GM18951 (cell line): ENCODE measurements at regions not wholly inside any gene's neighbourhood (a gene's known extent, or its start where the extent isn't known, plus 50 kb on each side); places are given as distances from the start of the nearest gene placed in this dataset.

Experiments
- POLR2A ChIP-seq: IDR thresholded peaks from 4 replicates; pipeline ENCODE4 v1.6.1; 2011; ENCODE audit warnings: mild to moderate bottlenecking; ENCODE audit not compliant: insufficient read length, insufficient read depth; ENCODE audit errors: extremely low read depth
- in situ Hi-C: fragments of 300-500 bp; cut with MboI; formaldehyde crosslinking; loops from one replicate; pipeline ENCODE4 v1.12.0; 2022; ENCODE audit warnings: low sequenced_read_pairs, mixed read lengths, inconsistent platforms; ENCODE audit not compliant: unreplicated experiment

DNA sequence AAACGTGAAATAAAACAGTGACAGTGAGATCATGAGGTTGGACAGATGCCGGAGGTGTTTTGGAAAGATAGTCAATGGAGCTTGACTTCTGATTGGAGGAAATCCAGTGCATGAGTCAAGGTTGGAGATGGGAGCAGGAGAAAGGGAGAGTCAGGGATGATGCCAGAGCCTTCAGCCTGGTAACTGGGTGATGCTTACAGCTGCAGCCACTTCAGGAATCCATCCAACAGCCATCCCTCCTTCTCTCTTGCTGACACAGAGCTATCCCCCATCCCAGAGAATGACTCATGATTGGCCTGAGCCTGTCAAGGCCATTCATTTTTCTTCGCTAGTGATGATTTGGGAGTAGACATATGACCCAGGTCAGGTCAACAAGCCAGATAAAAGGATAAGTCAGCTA lies 112.8 kb downstream of the SAMD5 start:
- no peak for TF ChIP-seq POLR2A
- in situ Hi-C loops, result no loop called here

DNA sequence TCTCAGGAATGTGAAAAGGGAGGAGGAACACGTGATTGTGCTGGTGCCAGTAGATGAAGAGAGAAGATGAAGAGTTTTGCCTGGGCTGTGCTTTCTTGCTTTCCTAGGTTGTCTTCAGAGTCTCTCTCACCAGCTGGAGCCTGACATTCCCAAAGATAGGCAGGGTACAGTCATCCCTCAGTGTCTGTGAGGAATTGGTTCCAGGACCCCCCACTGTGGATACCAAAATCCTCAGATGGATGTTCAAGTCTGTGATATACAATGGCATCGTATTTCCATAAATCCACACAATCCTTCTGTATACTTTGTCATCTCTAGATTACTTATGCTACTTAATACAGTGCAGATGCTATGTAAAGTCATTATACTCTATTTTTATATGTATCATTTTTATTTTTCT lies 113.5 kb downstream of the SAMD5 start:
- TF ChIP-seq POLR2A, result no peak
- in situ Hi-C loops, result no loop called here

DNA sequence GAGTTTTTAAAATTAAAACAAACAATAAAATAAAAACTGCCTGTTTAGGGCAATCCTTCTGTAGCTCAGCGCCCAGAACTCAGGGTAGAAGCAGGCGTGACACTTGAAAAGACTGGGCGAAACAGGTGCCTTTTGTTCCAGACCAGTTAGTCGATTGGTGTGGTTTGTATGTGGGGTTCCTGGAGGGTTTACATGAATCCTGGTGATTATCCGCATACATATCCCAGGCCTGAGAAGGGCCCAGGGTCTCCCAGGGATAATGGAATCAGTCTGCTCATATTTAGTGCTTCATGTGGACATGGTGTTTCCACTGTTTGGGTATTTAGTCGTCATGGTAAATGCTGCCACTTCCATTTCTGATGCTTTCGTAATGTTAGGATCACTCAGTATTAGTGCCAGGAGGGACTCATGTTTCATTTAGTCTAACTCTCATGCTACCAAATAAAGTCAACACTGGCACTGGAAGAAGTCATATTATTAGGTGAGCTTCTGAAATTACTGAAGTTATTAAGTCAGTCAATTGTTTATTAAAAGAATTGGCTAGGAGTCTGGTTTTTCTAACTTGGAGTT lies 116.5 kb downstream of the SAMD5 start:
- in situ Hi-C loops, result no loop called here
- TF ChIP-seq POLR2A, result no peak

DNA sequence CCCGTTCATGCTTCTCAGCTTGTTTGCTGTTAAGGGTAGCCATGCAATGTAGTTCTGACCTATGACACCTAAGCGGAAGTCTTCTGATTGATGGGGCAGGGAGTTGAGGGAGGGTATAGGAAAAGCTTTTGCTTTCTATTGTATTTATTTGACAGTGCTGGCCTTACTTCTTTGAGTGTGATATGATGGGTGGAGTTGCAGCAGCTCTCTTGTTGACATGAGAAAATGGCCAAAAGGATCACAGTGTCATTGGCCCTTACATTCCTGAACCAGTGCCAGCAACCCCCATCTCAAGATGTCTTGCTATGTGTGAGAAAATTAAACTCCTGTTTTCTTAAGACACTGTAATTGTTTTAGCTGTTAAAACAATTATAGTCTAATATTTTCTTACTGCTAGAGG lies 117.5 kb downstream of the SAMD5 start:
- in situ Hi-C loops, result no loop called here
- TF ChIP-seq POLR2A, result no peak

DNA sequence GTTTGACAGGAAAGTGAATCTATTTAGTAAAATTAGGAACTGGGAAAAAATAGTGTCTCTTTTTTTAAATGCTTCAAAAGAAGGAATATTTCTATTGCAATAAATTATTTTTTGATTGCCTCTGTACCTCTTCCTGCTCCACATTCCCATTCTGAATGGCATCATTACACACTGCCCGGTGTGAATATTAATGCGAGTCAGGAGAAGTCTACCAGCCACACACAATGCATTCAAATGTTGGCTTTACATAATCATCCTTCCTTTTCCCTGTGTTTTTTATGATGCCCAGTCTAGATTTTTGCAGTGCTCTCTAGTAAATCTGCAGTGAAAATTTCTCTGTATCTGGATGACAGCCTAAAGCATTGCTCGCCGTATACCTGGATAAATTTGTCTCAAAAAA lies 118.9 kb downstream of the SAMD5 start:
- TF ChIP-seq POLR2A, result no peak
- in situ Hi-C loops, result no loop called here

DNA sequence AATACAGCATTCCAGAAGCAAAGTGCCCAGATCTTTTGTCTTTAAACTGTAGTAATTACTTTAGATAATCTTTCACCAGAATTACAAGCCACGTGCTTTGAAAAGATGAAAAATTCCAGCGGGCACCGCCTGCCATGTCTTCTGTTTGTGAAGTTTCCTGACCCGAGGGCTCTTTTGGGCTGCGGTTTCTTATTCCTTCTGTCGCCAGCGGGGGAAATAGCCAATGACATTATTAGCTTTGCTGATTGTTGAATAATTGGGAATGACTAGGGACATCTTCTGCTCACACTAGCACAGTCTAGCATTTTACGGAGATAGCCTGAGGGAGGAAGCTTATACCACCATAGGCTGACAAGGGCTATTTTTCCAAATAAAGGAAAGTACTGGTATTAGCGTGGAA lies 124.7 kb downstream of the SAMD5 start:
- in situ Hi-C loops, result no loop called here
- TF ChIP-seq POLR2A, result no peak

DNA sequence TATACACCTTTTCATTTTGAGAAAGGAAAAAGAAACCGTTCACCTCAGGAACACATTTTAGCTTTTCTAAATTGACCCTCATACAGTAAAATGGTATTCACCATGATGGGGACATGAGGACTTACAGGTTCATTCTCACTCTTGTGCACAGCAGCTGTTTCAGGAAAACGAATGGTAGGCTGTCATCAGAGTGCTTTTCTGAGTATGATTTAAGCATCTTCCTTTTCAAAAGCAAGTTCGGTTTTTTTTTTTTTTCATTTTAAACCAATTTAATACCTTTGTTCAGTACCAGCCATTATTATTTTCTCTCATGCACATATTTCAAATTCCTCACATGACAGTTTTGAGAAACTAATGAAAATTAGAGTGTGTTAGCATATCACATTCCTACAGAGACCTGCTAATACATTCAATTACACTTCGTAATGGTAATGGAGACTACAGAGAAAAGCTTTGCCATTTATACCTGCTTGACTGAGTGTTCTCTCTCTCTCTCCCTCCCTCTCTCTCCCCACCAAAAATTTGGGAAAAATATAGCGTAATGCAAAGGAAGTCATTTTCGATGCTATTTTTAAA lies 129.2 kb downstream of the SAMD5 start:
- TF ChIP-seq POLR2A, result no peak
- in situ Hi-C loops, result no loop called here

DNA sequence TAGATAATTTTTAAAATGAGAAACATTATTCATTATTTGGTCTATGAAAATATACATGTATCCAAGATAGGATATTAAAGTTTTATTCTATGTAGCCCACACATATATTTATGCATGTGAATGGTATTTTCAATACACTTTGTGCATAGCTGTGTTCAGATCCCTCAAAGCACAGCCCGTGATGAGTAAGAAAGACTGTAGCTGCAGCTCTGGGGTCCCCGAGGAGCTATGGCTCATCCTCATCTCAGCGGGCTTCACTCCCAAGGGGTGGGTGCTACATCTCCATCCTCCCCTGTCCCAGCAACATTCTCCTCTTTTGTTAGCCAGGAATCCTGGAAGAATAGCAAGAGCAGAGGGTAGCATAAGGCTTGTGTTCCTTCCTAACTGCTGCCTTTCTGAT lies 130.8 kb downstream of the SAMD5 start:
- in situ Hi-C loops, result no loop called here

DNA sequence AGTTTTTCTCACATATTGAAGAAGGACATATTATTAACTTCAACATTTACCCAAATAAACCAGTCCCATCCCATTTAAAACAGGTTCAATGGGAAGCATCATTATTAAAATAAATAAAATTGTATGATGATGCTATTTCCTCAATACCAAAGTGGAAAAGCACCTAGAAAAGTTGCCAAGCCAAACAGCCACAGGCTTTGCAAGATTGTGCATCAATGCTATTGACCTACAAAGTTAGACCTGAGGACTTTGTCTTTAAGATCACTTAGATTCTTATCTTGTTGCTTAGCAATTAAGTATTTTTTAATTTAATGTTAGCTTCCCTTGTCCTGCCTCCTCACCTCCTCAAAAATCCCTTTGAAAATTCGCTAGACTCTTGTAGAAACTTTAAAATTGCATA lies 132.1 kb downstream of the SAMD5 start:
- in situ Hi-C loops, result no loop called here
- no peak for TF ChIP-seq POLR2A

More for the DNA sequence above, 130.8 kb downstream of the SAMD5 start:
- no peak for TF ChIP-seq POLR2A

DNA sequence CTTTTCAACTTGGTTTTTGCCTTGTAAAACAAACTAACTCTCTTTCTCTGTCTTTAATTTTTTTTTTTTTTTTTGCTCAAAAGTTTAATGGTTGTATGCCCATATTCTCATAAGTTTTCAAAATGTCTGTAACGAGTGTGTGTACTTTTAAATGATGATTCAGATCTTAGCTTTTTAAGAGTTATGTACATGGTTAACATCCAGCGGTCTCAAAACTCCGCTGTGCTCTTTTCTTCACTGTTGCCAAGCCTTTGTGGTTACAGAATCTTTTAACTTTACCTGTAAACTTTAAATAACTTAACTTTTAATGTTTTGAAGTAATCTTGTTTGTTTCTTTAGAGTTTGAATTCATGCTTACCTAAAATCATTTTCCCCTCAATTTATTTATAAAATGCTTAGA lies 133.0 kb downstream of the SAMD5 start:
- no peak for TF ChIP-seq POLR2A
- in situ Hi-C loops, result no loop called here

DNA sequence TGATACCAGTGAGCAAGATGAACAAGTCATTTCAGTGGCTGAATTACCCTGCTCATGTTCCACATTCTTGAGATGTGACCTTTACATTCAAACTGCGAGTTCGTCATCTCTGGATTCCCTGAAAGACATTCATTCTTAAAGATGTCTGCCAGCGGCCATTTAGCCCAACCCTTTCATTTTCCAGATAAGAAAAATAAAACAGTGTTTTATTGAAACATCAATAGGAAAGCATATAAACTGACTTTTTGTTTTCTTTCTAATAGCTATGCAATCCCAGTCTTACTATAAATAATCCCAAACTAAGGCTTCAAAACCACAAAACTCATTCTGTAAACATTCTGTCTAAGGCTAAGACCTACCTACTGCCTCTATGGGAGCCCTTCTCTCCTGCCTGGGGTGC lies 134.0 kb downstream of the SAMD5 start:
- TF ChIP-seq POLR2A, result no peak
- in situ Hi-C loops, result no loop called here

DNA sequence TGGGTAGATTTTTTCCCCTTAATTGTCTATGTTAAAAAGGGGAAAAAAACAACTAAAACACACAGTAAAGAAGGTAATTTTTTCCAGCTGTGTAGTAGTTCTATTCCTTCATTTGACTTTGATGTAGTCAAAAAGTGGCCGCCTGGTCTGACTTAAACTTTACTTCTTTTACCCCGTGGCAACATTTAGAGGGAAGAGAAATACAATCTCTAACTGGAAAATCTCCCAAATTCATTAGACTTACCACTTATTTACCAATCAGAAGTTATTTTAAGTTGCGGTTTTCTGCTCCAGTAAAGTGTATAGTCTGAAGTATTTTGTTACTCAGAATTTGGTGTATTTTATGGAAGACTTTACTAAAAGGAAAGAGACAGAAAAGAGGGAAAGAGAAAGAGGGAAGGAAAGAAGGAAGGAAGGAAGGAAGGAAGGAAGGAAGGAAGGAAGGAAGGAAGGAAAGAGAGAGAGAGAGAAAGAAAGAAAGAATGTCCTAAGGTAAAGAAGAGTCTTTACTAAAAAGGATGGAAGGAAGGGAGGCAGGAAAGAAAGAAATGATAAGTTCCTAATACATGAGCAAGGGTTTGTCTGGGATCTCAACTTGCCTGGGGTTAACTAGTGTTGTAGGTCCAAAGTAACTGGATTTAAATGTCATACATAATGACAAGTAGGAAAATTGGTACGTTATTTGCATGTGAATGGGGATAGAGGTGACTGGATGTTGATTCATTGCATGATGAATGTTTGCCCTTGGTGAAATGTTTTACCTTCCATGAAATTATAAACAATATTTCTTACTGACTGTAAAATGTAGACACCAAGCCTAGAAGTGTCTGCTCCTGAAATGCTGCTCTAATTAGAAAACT lies 135.1 kb downstream of the SAMD5 start:
- no peak for TF ChIP-seq POLR2A
- in situ Hi-C loops, result no loop called here

DNA sequence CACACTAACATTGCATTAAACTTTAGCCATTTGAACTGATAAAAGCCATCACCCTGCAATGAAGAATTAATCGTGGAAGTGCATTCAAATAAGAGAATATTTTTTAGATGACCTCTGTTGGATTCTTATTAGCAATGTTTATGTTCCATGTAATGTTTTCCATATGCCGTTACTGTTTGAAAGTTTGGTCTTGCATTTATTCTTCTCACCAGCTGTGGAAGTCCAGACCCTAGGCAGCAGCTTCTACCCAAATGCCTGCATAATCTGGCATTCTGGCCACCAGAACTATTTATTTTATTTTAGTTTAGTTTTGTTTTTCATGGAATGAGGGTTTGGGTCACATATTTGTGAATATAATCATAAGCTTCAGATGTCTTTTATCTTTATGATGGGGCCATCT lies 140.4 kb downstream of the SAMD5 start:
- in situ Hi-C loops, result no loop called here
- no peak for TF ChIP-seq POLR2A
